Liver (tissue), 3 donors: ENCODE measurements at regions not wholly inside any gene's neighbourhood (a gene's known extent, or its start where the extent isn't known, plus 50 kb on each side); places are given as distances from the start of the nearest gene placed in this dataset.

Source experiments
- CTCF ChIP-seq: fragments of 150-350 bp; IDR thresholded peaks from 2 replicates; pipeline ENCODE4 v1.5.1; 2017; ENCODE audit warnings: improper control_type of control experiment, low read depth, low read length; ENCODE audit not compliant: missing input control
- HNF4G ChIP-seq: IDR thresholded peaks from 2 replicates; pipeline ENCODE4 v1.6.1; 2016; ENCODE audit warnings: antibody characterized with exemption
- JUND ChIP-seq, 2 donors: IDR thresholded peaks; 2 replicates each; pipeline ENCODE4 v1.6.1; 2016; ENCODE audit warnings: antibody characterized with exemption in 2 of 2
- MAX ChIP-seq: IDR thresholded peaks from 2 replicates; pipeline ENCODE4 v1.6.1; 2016; ENCODE audit warnings: antibody characterized with exemption
- REST ChIP-seq: IDR thresholded peaks from 2 replicates; pipeline ENCODE4 v1.6.1; 2016; ENCODE audit warnings: antibody characterized with exemption, mild to moderate bottlenecking
- TAF1 ChIP-seq: conservative IDR thresholded peaks from 2 replicates; pipeline ENCODE4 v1.6.1; 2016; ENCODE audit warnings: antibody characterized with exemption, mild to moderate bottlenecking
- donor health status: healthy.
- donor health status: healthy.

GRCh38 chr2:146468578-146468977, 1376.3 kb upstream of the ACVR2A start:
- TF ChIP-seq CTCF, result no peak
- no peak for TF ChIP-seq REST
- no peak for TF ChIP-seq MAX
- no peak for TF ChIP-seq JUND (IDR thresholded peaks at IDR 0.05)
- no peak for TF ChIP-seq HNF4G
- TF ChIP-seq TAF1, result no peak
